Thoracic aorta (tissue), 2 donors: ENCODE measurements at regions not wholly inside any gene's neighbourhood (a gene's known extent, or its start where the extent isn't known, plus 50 kb on each side); places are given as distances from the start of the nearest gene placed in this dataset.

ENCODE experiments used
- ATAC-seq: fragments of 150-250 bp; one replicate; pipeline ENCODE4 v1.8.0; 2017; ENCODE audit warnings: low read depth; ENCODE audit not compliant: insufficient number of reproducible peaks, low FRiP score
- DNase-seq: peaks from one replicate; pipeline ENCODE4 v3.0.0-alpha.2; 2020; ENCODE audit warnings: low spot score
- H3K27ac ChIP-seq, 2 donors: fragments of 200-600 bp; sonication (generic); 1 replicate in 1 of 2; 2 replicates in 1 of 2; pipeline ENCODE4 v1.5.1; 2016; ENCODE audit warnings: mild to moderate bottlenecking in 2 of 2, moderate library complexity in 2 of 2
- H3K27me3 ChIP-seq: fragments of 200-600 bp; sonication (generic); replicated peaks from 2 replicates; pipeline ENCODE4 v1.6.0; 2016; ENCODE audit warnings: mild to moderate bottlenecking; ENCODE audit not compliant: insufficient read depth
- H3K36me3 ChIP-seq: fragments of 200-600 bp; sonication (generic); one replicate; pipeline ENCODE4 v1.5.1; 2016
- H3K4me1 ChIP-seq, 2 donors: fragments of 200-600 bp; sonication (generic); 1 replicate in 1 of 2; 2 replicates in 1 of 2; pipeline versions ENCODE4 v1.5.1 to v1.6.0; 2016; ENCODE audit warnings: low read depth in 2 of 2, mild to moderate bottlenecking in 1 of 2; ENCODE audit not compliant: control insufficient read depth in 1 of 2
- H3K4me3 ChIP-seq: fragments of 200-600 bp; sonication (generic); 2 replicates; pipeline ENCODE4 v1.5.1; 2016; ENCODE audit warnings: mild to moderate bottlenecking
- H3K9me3 ChIP-seq: fragments of 200-600 bp; sonication (generic); 2 replicates; pipeline ENCODE4 v1.5.1; 2016
- CTCF ChIP-seq: fragments of 200-600 bp; sonication (generic); IDR thresholded peaks from one replicate; pipeline ENCODE4 v1.5.1; 2019; ENCODE audit warnings: antibody characterized with exemption

GRCh38 chr13:106153041-106153440, 382.4 kb downstream of the EFNB2 start:
- no peaks in the 10 kb centered on the region for H3K36me3 ChIP-seq
- H3K4me1 ChIP-seq, result no peaks in the 10 kb centered on the region
- no peaks in the 10 kb centered on the region for H3K9me3 ChIP-seq
- DNase-seq, result no peak
- no peaks in the 10 kb centered on the region for H3K27me3 ChIP-seq
- no peak overlapping the region for H3K4me3 ChIP-seq
- no peak for TF ChIP-seq CTCF
- no peak for ATAC-seq
- no peak overlapping the region for H3K27ac ChIP-seq

- no peaks in the 10 kb centered on the region for H3K27me3 ChIP-seq
- DNase-seq (no peak), ATAC-seq (no peak)
- H3K4me3 ChIP-seq, result no peak overlapping the region
- no peaks in the 10 kb centered on the region for H3K4me1 ChIP-seq
- no peaks in the 10 kb centered on the region for H3K36me3 ChIP-seq
- no peak for TF ChIP-seq CTCF
- H3K9me3 ChIP-seq, result no peaks in the 10 kb centered on the region
- H3K27ac ChIP-seq, result no peak overlapping the region
Measured at GRCh38 chr13:106152047-106152446, 383.4 kb downstream of the EFNB2 start.

- no peak overlapping the region for H3K27ac ChIP-seq
- no peak overlapping the region for H3K4me3 ChIP-seq
- H3K4me1 ChIP-seq, result no peaks in the 10 kb centered on the region
- no peaks in the 10 kb centered on the region for H3K36me3 ChIP-seq
- no peak for TF ChIP-seq CTCF
- DNase-seq (no peak), ATAC-seq (no peak)
- no peaks in the 10 kb centered on the region for H3K27me3 ChIP-seq
- no peaks in the 10 kb centered on the region for H3K9me3 ChIP-seq
Measured at GRCh38 chr13:106151056-106151699, 384.3 kb downstream of the EFNB2 start.

GRCh38 chr13:106145997-106146864, 389.2 kb downstream of the EFNB2 start:
- TF ChIP-seq CTCF, result no peak
- no peak for ATAC-seq
- DNase-seq, result no peak
- no peaks in the 10 kb centered on the region for H3K9me3 ChIP-seq
- H3K4me3 ChIP-seq, result no peak overlapping the region
- no peaks in the 10 kb centered on the region for H3K36me3 ChIP-seq
- H3K27ac ChIP-seq, result no peak overlapping the region
- no peaks in the 10 kb centered on the region for H3K27me3 ChIP-seq
- no peaks in the 10 kb centered on the region for H3K4me1 ChIP-seq

- ATAC-seq, result no peak
- DNase-seq, result no peak
- no peaks in the 10 kb centered on the region for H3K4me1 ChIP-seq
- H3K9me3 ChIP-seq, result no peaks in the 10 kb centered on the region
- TF ChIP-seq CTCF, result no peak
- no peaks in the 10 kb centered on the region for H3K27me3 ChIP-seq
- H3K4me3 ChIP-seq, result no peak overlapping the region
- no peaks in the 10 kb centered on the region for H3K36me3 ChIP-seq
- H3K27ac ChIP-seq, result no peak overlapping the region
Measured at GRCh38 chr13:106145070-106145469, 390.4 kb downstream of the EFNB2 start.
